IMR-90 (cell line): ENCODE measurements at regions not wholly inside any gene's neighbourhood (a gene's known extent, or its start where the extent isn't known, plus 50 kb on each side); places are given as distances from the start of the nearest gene placed in this dataset.

Experiments
- RCOR1 ChIP-seq: IDR thresholded peaks from 2 replicates; pipeline ENCODE4 v1.6.1; 2012; ENCODE audit warnings: mild to moderate bottlenecking, low read length, improper control_type of control experiment; ENCODE audit not compliant: insufficient replicate concordance
- RFX5 ChIP-seq: IDR thresholded peaks from 2 replicates; pipeline ENCODE4 v1.8.0; 2012; ENCODE audit warnings: low read depth, mild to moderate bottlenecking, low read length, moderate library complexity
- SMC3 ChIP-seq: fragments of 150-350 bp; IDR thresholded peaks from 2 replicates; pipeline ENCODE4 v1.6.1; 2016; ENCODE audit warnings: low read depth, mild to moderate bottlenecking, antibody characterized with exemption, low read length, moderate library complexity

DNA sequence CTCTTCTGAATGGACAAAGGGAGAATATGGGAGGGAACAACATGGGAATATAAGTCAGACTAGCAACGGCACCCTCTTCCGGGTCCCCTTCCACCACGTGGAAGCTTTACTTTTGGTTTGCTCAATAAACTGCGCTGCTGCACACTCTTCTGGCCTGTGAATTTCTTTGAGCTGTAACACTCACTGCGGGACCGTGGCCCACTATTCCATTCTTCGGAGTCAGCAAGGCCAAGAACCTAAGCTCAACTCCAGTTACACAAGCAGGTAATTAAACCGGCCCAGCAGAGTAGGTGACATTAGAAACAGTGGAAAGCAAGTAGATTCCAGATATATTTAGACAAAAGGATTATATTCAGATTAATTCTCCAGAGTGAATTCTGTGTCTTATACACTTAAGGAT, 697.4 kb upstream of the NXPH2 start:
- no peak for TF ChIP-seq SMC3
- TF ChIP-seq RFX5: no peak
- no peak for TF ChIP-seq RCOR1
